SW 1271 (cell line): ENCODE measurements at regions not wholly inside any gene's neighbourhood (a gene's known extent, or its start where the extent isn't known, plus 50 kb on each side); places are given as distances from the start of the nearest gene placed in this dataset.

Experiments used
- DNase-seq, 2 experiments: peaks; one replicate each; lab custom pipeline; 2025; lab: John Stamatoyannopoulos, UW

DNA sequence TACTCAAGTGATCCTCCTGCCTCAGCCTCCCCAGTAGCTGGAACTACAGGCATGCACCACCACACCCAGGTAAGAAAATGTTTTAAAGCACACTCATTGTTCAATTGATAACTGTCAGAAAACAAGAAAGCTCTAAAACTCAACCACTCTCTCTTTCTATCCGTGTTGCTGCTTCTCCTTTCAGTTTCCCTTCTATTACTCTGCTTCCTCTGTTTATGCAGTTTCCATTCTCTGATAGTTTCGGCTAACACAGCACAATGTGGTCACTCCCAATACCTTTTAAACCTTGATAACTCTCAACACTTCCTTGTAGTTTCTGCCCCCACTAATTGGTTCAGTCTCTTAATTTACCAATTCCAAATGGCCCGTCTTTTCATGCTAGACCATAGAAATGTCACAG is 59.2 kb upstream of the NR4A3 start:
- no peak for DNase-seq
